Lower leg skin (tissue), 4 donors: ENCODE measurements at regions not wholly inside any gene's neighbourhood (a gene's known extent, or its start where the extent isn't known, plus 50 kb on each side); places are given as distances from the start of the nearest gene placed in this dataset.
"Not testable (repeated sequence)": the region's sequence is repeated elsewhere in the genome, so short reads cannot be mapped to it uniquely, and the experiment has no call there.

Experiments used
- DNase-seq, 2 donors: peaks; one replicate each; pipeline ENCODE4 v3.0.0-alpha.2; 2019; ENCODE audit warnings: low spot score in 2 of 2
- H3K4me3 ChIP-seq: fragments of 200-600 bp; sonication (generic); 2 replicates; pipeline ENCODE4 v1.5.1; 2017; ENCODE audit warnings: mild to moderate bottlenecking, low read depth; ENCODE audit not compliant: poor library complexity, severe bottlenecking
- POLR2A ChIP-seq, 2 donors: fragments of 450-650 bp; IDR thresholded peaks; one replicate each; pipeline ENCODE4 v1.6.1; 2016 to 2017; ENCODE audit warnings: antibody characterized with exemption in 2 of 2, mild to moderate bottlenecking in 1 of 2, moderate library complexity in 1 of 2
- WGBS, 2 donors: methylation state at CpG; one replicate each; pipeline ENCODE4 v1.1.5; 2018; 5-methylcytosine and 5-hydroxymethylcytosine counted together
- intact Hi-C: fragments of 100-400 bp; cut with DNase I; formaldehyde crosslinking; loops from one replicate; pipeline ENCODE4 v1.15.0; 2023; ENCODE audit warnings: low total_unique reads
- TF ChIP-seq, protein P1 (sequence below), 3 donors: fragments of 450-650 bp; IDR thresholded peaks; one replicate each; pipeline ENCODE4 v1.5.1; 2016; ENCODE audit warnings: antibody characterized with exemption in 3 of 3, mild to moderate bottlenecking in 3 of 3, moderate library complexity in 2 of 3

DNA sequence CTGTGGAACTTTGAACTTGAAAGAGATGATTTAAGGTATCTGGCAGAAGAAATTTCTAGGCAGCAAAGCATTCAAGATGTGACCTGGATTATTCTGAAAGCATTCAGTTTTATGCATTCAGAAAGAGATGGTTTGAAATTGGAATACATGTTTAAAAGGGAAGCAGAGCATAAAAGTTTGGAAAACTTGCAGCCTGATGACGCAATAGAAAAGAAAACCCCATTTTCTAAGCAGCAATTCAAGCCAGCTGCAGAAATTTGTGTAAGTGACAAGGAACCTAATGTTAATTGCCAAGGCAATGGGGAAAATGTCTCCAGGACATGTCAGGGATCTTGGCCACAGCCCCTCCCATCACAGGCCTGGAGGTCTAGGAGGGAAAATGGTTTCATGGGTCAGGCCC is 354.0 kb downstream of the ZNF326 start:
- 91 to 95% methylated on average over 1 of the region's 1 CpG for WGBS, 2 donors
- no peak overlapping the region for H3K4me3 ChIP-seq
- intact Hi-C loops, result no loop called here
- TF ChIP-seq, protein P1, sequence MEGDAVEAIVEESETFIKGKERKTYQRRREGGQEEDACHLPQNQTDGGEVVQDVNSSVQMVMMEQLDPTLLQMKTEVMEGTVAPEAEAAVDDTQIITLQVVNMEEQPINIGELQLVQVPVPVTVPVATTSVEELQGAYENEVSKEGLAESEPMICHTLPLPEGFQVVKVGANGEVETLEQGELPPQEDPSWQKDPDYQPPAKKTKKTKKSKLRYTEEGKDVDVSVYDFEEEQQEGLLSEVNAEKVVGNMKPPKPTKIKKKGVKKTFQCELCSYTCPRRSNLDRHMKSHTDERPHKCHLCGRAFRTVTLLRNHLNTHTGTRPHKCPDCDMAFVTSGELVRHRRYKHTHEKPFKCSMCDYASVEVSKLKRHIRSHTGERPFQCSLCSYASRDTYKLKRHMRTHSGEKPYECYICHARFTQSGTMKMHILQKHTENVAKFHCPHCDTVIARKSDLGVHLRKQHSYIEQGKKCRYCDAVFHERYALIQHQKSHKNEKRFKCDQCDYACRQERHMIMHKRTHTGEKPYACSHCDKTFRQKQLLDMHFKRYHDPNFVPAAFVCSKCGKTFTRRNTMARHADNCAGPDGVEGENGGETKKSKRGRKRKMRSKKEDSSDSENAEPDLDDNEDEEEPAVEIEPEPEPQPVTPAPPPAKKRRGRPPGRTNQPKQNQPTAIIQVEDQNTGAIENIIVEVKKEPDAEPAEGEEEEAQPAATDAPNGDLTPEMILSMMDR (IDR thresholded peaks at IDR 0.05), result no peak
- TF ChIP-seq POLR2A (IDR thresholded peaks at IDR 0.05), result no peak
- DNase-seq, result no peak

DNA sequence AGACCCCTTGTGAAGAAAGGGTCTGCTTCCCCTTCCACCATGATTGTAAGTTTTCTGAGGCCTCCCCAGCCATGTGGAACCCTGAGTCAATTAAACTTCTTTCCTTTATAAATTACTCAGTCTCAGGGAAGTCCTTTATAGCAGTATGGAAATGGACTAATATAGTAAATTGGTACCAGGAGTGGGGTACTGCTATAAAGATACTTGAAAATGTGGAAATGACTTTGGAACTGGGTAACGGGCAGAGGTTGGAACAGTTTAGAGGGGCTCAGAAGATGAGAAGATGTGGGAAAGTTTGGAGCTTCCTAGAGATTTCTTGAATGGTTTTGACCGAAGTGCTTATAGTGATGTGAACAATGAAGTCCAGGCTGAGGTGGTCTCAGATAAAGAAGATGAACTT is 353.5 kb downstream of the ZNF326 start:
- H3K4me3 ChIP-seq, DNase-seq, intact Hi-C loops: not testable (repeated sequence)
- WGBS, 2 donors, result 96 to 98% methylated on average over 2 of the region's 2 CpGs

DNA sequence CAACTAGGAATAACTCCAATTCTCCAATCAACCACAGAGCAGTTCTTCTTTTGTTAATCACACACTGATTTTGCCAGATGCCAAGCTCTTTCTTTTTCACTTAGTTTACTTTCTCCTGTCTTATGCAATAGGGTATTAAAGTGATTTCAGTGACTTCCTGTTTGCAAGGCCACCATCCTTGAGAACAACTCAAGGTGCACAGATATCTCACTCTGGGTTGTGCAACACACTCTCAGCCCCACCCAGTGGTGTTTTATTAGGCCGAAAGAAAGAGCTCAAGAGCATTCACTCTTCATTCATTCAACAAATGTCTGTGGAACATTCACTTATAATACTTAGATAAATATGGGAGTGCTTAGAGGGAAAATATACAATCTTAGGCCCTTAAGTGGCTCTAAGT is 352.5 kb downstream of the ZNF326 start:
- intact Hi-C loops, result no loop called here
- TF ChIP-seq, protein P1 (IDR thresholded peaks at IDR 0.05), result no peak
- no peak for TF ChIP-seq POLR2A (IDR thresholded peaks at IDR 0.05)
- DNase-seq, result no peak
- 82 to 87% methylated on average over 1 of the region's 1 CpG for WGBS, 2 donors
- no peak overlapping the region for H3K4me3 ChIP-seq

DNA sequence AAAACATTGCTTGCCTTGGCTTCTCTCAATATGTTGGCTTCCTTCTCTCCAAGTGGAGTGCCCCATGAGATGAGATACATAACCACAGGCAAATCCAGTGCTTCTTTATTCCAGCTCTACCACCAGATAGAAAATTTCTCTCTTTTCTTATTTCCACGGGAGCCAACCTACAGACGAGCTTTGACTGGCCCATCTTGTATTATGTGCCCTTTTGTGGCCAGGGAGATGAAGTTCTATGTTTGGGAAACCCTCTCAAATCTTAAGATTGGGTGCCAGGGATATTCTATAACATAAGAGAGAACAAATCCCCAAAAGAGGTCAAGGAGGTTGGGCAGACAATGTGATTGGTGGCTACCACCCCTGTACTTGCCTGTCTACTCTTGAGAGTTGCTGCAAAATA is 351.8 kb downstream of the ZNF326 start:
- H3K4me3 ChIP-seq, result no peak overlapping the region
- no peak for TF ChIP-seq POLR2A (IDR thresholded peaks at IDR 0.05)
- TF ChIP-seq, protein P1 (IDR thresholded peaks at IDR 0.05), result no peak
- 80 to 83% methylated on average over 2 of the region's 2 CpGs for WGBS, 2 donors
- DNase-seq, result no peak
- intact Hi-C loops, result no loop called here

DNA sequence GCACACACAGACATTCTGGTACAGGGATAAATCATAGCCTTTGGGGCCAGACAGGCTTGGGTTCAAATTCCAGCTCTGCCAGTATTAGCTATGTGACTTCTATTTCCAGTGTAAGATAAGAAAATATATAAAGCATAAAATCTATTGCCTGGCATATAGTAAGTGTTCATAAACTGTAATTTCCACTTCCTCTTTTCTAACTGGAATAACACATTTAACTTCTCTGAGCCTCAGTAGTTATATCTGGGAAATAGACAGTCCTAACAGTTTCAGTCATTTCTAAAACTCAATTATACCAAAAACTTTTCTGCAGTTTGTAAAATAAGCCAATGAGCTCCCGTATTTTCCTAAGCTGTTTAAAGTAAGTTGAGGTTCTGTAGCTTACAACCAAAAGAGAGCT is 351.4 kb downstream of the ZNF326 start:
- no peak for TF ChIP-seq POLR2A (IDR thresholded peaks at IDR 0.05)
- TF ChIP-seq, protein P1 (IDR thresholded peaks at IDR 0.05), result no peak
- 69 to 100% methylated on average over 1 of the region's 1 CpG for WGBS, 2 donors
- H3K4me3 ChIP-seq, result no peak overlapping the region
- no peak for DNase-seq
- intact Hi-C loops, result no loop called here

DNA sequence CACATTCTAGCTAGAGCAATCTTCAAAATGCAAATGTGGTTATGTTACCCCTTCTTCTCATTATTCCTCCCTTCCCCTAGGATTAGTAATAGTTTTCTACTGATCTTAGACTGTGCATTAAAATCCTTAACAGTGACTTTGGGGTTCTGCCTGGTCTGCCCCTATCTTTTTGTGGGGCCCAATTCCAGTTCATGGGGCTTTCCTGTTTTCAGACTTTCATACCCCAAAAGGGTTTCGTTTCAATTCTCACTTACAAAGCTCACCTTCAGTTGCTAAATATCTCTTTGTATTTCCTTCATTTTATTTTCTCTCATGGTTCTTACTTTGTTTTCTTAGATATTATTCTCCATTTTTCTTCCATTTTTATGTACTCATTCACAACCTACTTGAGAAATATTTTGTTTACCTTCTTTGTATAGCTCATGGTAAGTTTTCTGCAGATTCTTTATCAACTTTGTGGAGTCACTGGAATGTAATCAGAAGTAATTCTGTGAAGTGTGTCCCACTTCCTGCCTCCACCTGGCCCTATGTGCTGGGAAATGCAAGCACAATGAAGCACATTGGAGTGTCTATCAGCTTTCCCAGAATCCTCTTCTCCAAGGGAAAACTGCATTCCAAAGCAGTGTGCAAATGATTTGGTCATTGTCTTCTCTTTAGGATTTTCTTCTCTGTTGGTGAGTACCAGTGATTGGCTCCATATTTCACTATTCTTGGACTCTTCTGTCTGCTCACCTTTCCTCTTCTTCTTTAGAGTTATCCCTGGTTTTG is 350.2 kb downstream of the ZNF326 start:
- DNase-seq, result no peak
- intact Hi-C loops, result no loop called here
- WGBS, 2 donors, result 70 to 80% methylated on average over 1 of the region's 1 CpG
- H3K4me3 ChIP-seq, result no peak overlapping the region
- TF ChIP-seq, protein P1 (IDR thresholded peaks at IDR 0.05), result no peak
- TF ChIP-seq POLR2A (IDR thresholded peaks at IDR 0.05), result no peak
